SK-N-MC (cell line): ENCODE measurements at regions not wholly inside any gene's neighbourhood (a gene's known extent, or its start where the extent isn't known, plus 50 kb on each side); places are given as distances from the start of the nearest gene placed in this dataset.

Source experiments
- EZH2 ChIP-seq: fragments of 200-600 bp; sonication (generic); IDR thresholded peaks from one replicate; pipeline ENCODE4 v1.6.1; 2017; ENCODE audit warnings: antibody characterized with exemption
- POLR2AphosphoS5 ChIP-seq: IDR thresholded peaks from 2 replicates; pipeline ENCODE4 v1.6.1; 2012; ENCODE audit warnings: mild to moderate bottlenecking, low read depth, low read length, borderline replicate concordance

GRCh38 chr1:29991025-29991424 lies 732.4 kb downstream of the MATN1 start:
- no peak for TF ChIP-seq POLR2AphosphoS5
- no peak for TF ChIP-seq EZH2
